Panc1 (cell line): ENCODE measurements at regions not wholly inside any gene's neighbourhood (a gene's known extent, or its start where the extent isn't known, plus 50 kb on each side); places are given as distances from the start of the nearest gene placed in this dataset.

Source experiments
- ATAC-seq: fragments of 200-7000 bp; cut with Tn5 transposase; 2 replicates; pipeline ENCODE4 v1.9.1; 2020; ENCODE audit warnings: mild to moderate bottlenecking, moderate library complexity
- BruUV-seq: library from RNA; stranded (reverse); fragments of 400-500 nt; replicated peaks from 2 replicates; lab custom pipeline; 2021; lab: Mats Ljungman, UMichigan
- CTCF ChIA-PET: fragments of 300-600 bp; sonication (Branson Sonifier 250); formaldehyde crosslinking; loops from one replicate; lab custom pipeline; 2022; ENCODE audit warnings: antibody characterized with exemption; lab: Charles Lee
- POLR2A ChIA-PET: fragments of 300-600 bp; sonication (Branson Sonifier 250); formaldehyde crosslinking; loops from one replicate; lab custom pipeline; 2022; ENCODE audit warnings: antibody characterized with exemption; lab: Charles Lee
- DNase-seq: peaks from one replicate; pipeline ENCODE4 v3.0.0-alpha.2; 2010; ENCODE audit warnings: low read depth, low spot score
- H3K27ac ChIP-seq: 2 replicates; pipeline ENCODE4 v1.5.1; 2011; ENCODE audit warnings: mild to moderate bottlenecking, low read length, inconsistent platforms
- H3K27me3 ChIP-seq: fragments of 200-500 bp; sonication (Bioruptor generic); 2 replicates; pipeline ENCODE4 v1.6.0; 2014; ENCODE audit warnings: low read length, inconsistent platforms; ENCODE audit not compliant: control insufficient read depth, insufficient read depth
- H3K36me3 ChIP-seq: fragments of 200-500 bp; sonication (Bioruptor generic); 2 replicates; pipeline ENCODE4 v1.5.1; 2014; ENCODE audit warnings: inconsistent platforms, mild to moderate bottlenecking, low read length, moderate library complexity; ENCODE audit not compliant: control insufficient read depth, insufficient read depth
- H3K4me1 ChIP-seq: 2 replicates; pipeline ENCODE4 v1.5.1; 2011; ENCODE audit warnings: inconsistent platforms, mild to moderate bottlenecking, low read length, moderate library complexity; ENCODE audit not compliant: control insufficient read depth, insufficient read depth
- H3K4me3 ChIP-seq, 2 experiments: 2 replicates each; pipeline ENCODE4 v1.5.1; 2011 to 2012; ENCODE audit warnings: low read depth in 2 of 2, low read length in 2 of 2, mild to moderate bottlenecking in 2 of 2, inconsistent platforms in 1 of 2, moderate library complexity in 1 of 2
- H3K9me3 ChIP-seq: fragments of 200-500 bp; sonication (Bioruptor generic); 2 replicates; pipeline ENCODE4 v1.5.1; 2014; ENCODE audit warnings: low read depth, mild to moderate bottlenecking, inconsistent platforms, low read length, moderate library complexity; ENCODE audit not compliant: control insufficient read depth, insufficient read depth
- CTCF ChIP-seq: fragments of 450-650 bp; IDR thresholded peaks from 2 replicates; pipeline ENCODE4 v1.5.1; 2017; ENCODE audit warnings: mild to moderate bottlenecking
- POLR2AphosphoS5 ChIP-seq: IDR thresholded peaks from 2 replicates; pipeline ENCODE4 v1.6.1; 2012; ENCODE audit warnings: mild to moderate bottlenecking, low read depth, low read length, moderate library complexity
- REST ChIP-seq, 2 experiments: IDR thresholded peaks; 2 replicates each; pipeline ENCODE4 v1.6.1; 2011 to 2012; ENCODE audit warnings: low read depth in 2 of 2, control low read depth in 1 of 2, low read length in 1 of 2, mild to moderate bottlenecking in 1 of 2, moderate library complexity in 1 of 2; ENCODE audit not compliant: insufficient read depth in 1 of 2
- SIN3A ChIP-seq: IDR thresholded peaks from 2 replicates; pipeline ENCODE4 v1.6.1; 2012; ENCODE audit warnings: low read depth, mild to moderate bottlenecking, low read length, moderate library complexity, borderline replicate concordance; ENCODE audit not compliant: insufficient read depth
- TCF7L2 ChIP-seq: IDR thresholded peaks from 2 replicates; pipeline ENCODE4 v1.6.1; 2011; ENCODE audit warnings: mild to moderate bottlenecking, low read depth, low read length, inconsistent platforms
- in situ Hi-C: cut with HindIII; loops from 2 replicates; pipeline ENCODE4 v1.10.0; 2016; ENCODE audit warnings: low sequenced_read_pairs, low pct_unique_long_range_greater_than_20kb
- intact Hi-C: fragments of 100-400 bp; cut with micrococcal nuclease; formaldehyde crosslinking; loops from one replicate; pipeline ENCODE4 v1.10.0; 2022; ENCODE audit not compliant: unreplicated experiment

GRCh38 chr14:53848854-53849253 lies 107.8 kb downstream of the BMP4 start:
- Histone ChIP-seq H3K4me3 (no peak overlapping the region), H3K36me3 (no peaks in the 10 kb centered on the region), H3K27me3 (no peaks in the 10 kb centered on the region), H3K27ac (no peak overlapping the region), H3K4me1 (no peaks in the 10 kb centered on the region), H3K9me3 (no peaks in the 10 kb centered on the region)
- DNase-seq (no peak), ATAC-seq (no peak)
- ChIA-PET POLR2A (no interaction called here), CTCF (no interaction called here)
- intact Hi-C loops (no loop called here), in situ Hi-C loops (no loop called here)
- no TSS peak for BruUV-seq
- TF ChIP-seq SIN3A (no peak), CTCF (no peak), REST (IDR thresholded peaks at IDR 0.05; ENCODE audit: insufficient read depth in 1 of 2, low read depth in 2 of 2, low read length in 1 of 2) (no peak), POLR2AphosphoS5 (no peak), TCF7L2 (no peak)

DNA sequence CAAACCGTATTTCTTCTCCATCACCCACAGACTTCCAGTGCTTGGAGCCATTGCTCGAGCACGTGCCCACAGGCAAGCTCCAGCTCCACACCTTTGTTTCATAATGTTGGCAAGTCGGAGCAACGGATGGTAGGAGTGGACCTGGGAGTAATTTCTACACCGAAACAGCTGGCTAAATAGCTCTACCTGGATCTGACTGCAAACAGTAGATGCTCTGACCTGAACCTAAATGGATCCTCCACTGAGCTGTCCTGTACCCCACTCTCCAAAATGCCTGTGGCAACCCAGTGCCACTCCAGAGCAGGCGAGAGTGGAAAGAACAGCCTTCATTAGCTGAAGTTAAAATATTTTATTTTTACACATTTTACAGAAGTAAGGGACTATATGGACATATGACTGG lies 108.7 kb downstream of the BMP4 start:
- no peaks in the 10 kb centered on the region for H3K36me3 ChIP-seq
- H3K4me3 ChIP-seq: no peak overlapping the region
- H3K27ac ChIP-seq: no peak overlapping the region
- in situ Hi-C loops (no loop called here), intact Hi-C loops (no loop called here)
- H3K4me1 ChIP-seq: no peaks in the 10 kb centered on the region
- BruUV-seq: no TSS peak
- H3K9me3 ChIP-seq: no peaks in the 10 kb centered on the region
- CTCF ChIA-PET: no interaction called here
- DNase-seq: no peak
- TF ChIP-seq REST (IDR thresholded peaks at IDR 0.05; ENCODE audit: insufficient read depth in 1 of 2, low read depth in 2 of 2, low read length in 1 of 2) (no peak), SIN3A (no peak), CTCF (no peak), TCF7L2 (no peak), POLR2AphosphoS5 (no peak)
- ATAC-seq: no peak
- POLR2A ChIA-PET: no interaction called here
- no peaks in the 10 kb centered on the region for H3K27me3 ChIP-seq
